Stomach (tissue), 4 donors: ENCODE measurements at regions not wholly inside any gene's neighbourhood (a gene's known extent, or its start where the extent isn't known, plus 50 kb on each side); places are given as distances from the start of the nearest gene placed in this dataset.
"Not testable (repeated sequence)": the region's sequence is repeated elsewhere in the genome, so short reads cannot be mapped to it uniquely, and the experiment has no call there.

Source experiments
- CTCF ChIP-seq, 7 experiments: fragments of 450-650 bp in 4 of 7; fragments of 200-600 bp in 3 of 7; sonication (generic) in 3 of 7; IDR thresholded peaks; one replicate each; pipeline ENCODE4 v1.5.1; 2016 to 2019; ENCODE audit warnings: antibody characterized with exemption in 7 of 7, control low read depth in 2 of 7, mild to moderate bottlenecking in 1 of 7
- POLR2A ChIP-seq, 4 donors: fragments of 450-650 bp; IDR thresholded peaks; one replicate each; pipeline ENCODE4 v1.6.1; 2016; ENCODE audit warnings: antibody characterized with exemption in 4 of 4, control low read depth in 2 of 4, mild to moderate bottlenecking in 1 of 4, moderate library complexity in 1 of 4

- not testable (repeated sequence) for TF ChIP-seq POLR2A, CTCF (IDR thresholded peaks at IDR 0.05)
Measured at GRCh38 chr4:37549866-37550265, 136.3 kb downstream of the RELL1 start.
